ENCODE measurements at regions not wholly inside any gene's neighbourhood (a gene's known extent, or its start where the extent isn't known, plus 50 kb on each side); places are given as distances from the start of the nearest gene placed in this dataset.

DNA sequence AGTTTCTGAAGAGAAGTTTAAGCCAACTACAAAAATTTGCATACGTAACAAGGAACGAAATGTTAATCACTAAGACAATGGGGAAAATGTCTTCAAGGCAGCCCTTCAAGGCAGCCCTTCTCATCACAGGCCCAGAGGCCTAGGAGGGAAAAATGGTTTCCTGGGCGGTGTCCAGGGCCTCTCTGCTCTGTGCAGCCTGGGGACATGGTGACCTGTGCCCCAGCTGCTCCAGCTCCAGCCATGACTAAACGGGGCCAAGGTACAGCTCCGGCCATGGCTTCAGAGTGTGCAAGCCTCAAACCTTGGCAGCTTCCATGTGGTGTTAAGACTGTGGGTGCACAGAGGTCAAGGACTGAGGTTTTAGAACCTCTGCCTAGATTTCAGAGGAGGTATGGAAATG lies 325.1 kb downstream of the FRK start:
- no peak for FAIRE-seq
- H3K27me3 ChIP-seq (ENCODE audit: insufficient read depth, low read length), result no peaks in the 10 kb centered on the region
- H3K9ac ChIP-seq (ENCODE audit: low read length), result no peak overlapping the region
- Mint-ChIP-seq H3K4me3 (ENCODE audit: unreplicated experiment) (no peak overlapping the region), H3K36me3 (ENCODE audit: low read depth, unreplicated experiment) (no peaks in the 10 kb centered on the region), H3K9me3 (ENCODE audit: unreplicated experiment) (peaks cover 15% of the 10 kb centered on the region), H3K27me3 (ENCODE audit: low read depth, unreplicated experiment) (no peaks in the 10 kb centered on the region), H3K27ac (ENCODE audit: unreplicated experiment) (no peak overlapping the region), H3K4me1 (ENCODE audit: low read depth, unreplicated experiment) (no peaks in the 10 kb centered on the region)
- no peak for DNase-seq (ENCODE audit: low read depth)
- H3K9me3 ChIP-seq (ENCODE audit: insufficient read depth, low read depth, low read length), result peaks cover 7% of the 10 kb centered on the region
- TF ChIP-seq, protein P1, sequence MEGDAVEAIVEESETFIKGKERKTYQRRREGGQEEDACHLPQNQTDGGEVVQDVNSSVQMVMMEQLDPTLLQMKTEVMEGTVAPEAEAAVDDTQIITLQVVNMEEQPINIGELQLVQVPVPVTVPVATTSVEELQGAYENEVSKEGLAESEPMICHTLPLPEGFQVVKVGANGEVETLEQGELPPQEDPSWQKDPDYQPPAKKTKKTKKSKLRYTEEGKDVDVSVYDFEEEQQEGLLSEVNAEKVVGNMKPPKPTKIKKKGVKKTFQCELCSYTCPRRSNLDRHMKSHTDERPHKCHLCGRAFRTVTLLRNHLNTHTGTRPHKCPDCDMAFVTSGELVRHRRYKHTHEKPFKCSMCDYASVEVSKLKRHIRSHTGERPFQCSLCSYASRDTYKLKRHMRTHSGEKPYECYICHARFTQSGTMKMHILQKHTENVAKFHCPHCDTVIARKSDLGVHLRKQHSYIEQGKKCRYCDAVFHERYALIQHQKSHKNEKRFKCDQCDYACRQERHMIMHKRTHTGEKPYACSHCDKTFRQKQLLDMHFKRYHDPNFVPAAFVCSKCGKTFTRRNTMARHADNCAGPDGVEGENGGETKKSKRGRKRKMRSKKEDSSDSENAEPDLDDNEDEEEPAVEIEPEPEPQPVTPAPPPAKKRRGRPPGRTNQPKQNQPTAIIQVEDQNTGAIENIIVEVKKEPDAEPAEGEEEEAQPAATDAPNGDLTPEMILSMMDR (IDR thresholded peaks at IDR 0.05; ENCODE audit: insufficient read depth, low read depth, low read length), result no peak
- TF ChIP-seq EZH2 (IDR thresholded peaks at IDR 0.05; ENCODE audit: insufficient read depth, low read length), result no peak
- H3K4me1 ChIP-seq (ENCODE audit: insufficient read depth, low read length), result no peaks in the 10 kb centered on the region
- no peak overlapping the region for H3K4me3 ChIP-seq (ENCODE audit: insufficient read depth, low read depth, low read length)
- H4K20me1 ChIP-seq (ENCODE audit: insufficient read depth, low read length), result no peaks in the 10 kb centered on the region
- H3K79me2 ChIP-seq (ENCODE audit: insufficient read depth, low read length), result no peaks in the 10 kb centered on the region
- H2AFZ ChIP-seq (ENCODE audit: low read depth, low read length), result no peak overlapping the region
- no peak overlapping the region for H3K4me2 ChIP-seq (ENCODE audit: low read length)
- H3K36me3 ChIP-seq (ENCODE audit: insufficient read depth, low read length), result no peaks in the 10 kb centered on the region
- H3K27ac ChIP-seq (ENCODE audit: low read depth, low read length), result no peak overlapping the region

DNA sequence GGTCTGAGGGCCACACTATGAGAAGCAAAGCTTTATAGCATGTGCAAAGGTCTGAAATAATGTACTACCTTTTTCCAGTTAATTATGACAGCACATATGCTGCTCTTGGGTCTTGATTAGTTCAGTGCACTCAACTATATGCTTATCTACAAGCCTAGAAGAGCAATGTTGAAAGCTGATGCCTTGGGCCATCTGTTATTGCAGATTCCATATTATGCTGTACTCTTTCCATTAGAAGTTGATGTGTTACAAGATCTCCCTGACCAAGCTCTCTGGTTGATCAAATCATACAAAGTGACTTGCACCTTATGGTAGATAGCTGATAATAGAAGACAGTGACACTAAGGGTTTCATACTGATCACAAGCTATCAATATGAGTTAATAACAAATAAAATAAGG lies 327.3 kb downstream of the FRK start:
- Histone ChIP-seq H3K4me1 (ENCODE audit: insufficient read depth, low read length) (no peaks in the 10 kb centered on the region), H2AFZ (ENCODE audit: low read depth, low read length) (no peak overlapping the region), H3K36me3 (ENCODE audit: insufficient read depth, low read length) (no peaks in the 10 kb centered on the region), H3K4me2 (ENCODE audit: low read length) (no peak overlapping the region), H3K9me3 (ENCODE audit: insufficient read depth, low read depth, low read length) (peaks cover 7% of the 10 kb centered on the region), H3K79me2 (ENCODE audit: insufficient read depth, low read length) (no peaks in the 10 kb centered on the region), H3K4me3 (ENCODE audit: insufficient read depth, low read depth, low read length) (no peak overlapping the region), H3K27ac (ENCODE audit: low read depth, low read length) (no peak overlapping the region), H3K9ac (ENCODE audit: low read length) (no peak overlapping the region), H3K27me3 (ENCODE audit: insufficient read depth, low read length) (no peaks in the 10 kb centered on the region), H4K20me1 (ENCODE audit: insufficient read depth, low read length) (no peaks in the 10 kb centered on the region)
- Mint-ChIP-seq H3K36me3 (ENCODE audit: low read depth, unreplicated experiment) (no peaks in the 10 kb centered on the region), H3K4me3 (ENCODE audit: unreplicated experiment) (no peak overlapping the region), H3K27me3 (ENCODE audit: low read depth, unreplicated experiment) (no peaks in the 10 kb centered on the region), H3K4me1 (ENCODE audit: low read depth, unreplicated experiment) (peaks cover 6% of the 10 kb centered on the region), H3K27ac (ENCODE audit: unreplicated experiment) (no peak overlapping the region), H3K9me3 (ENCODE audit: unreplicated experiment) (peaks cover 15% of the 10 kb centered on the region)
- no peak for FAIRE-seq
- no peak for DNase-seq (ENCODE audit: low read depth)
- TF ChIP-seq EZH2 (IDR thresholded peaks at IDR 0.05; ENCODE audit: insufficient read depth, low read length), result no peak
- TF ChIP-seq, protein P1 (IDR thresholded peaks at IDR 0.05; ENCODE audit: insufficient read depth, low read depth, low read length), result no peak

DNA sequence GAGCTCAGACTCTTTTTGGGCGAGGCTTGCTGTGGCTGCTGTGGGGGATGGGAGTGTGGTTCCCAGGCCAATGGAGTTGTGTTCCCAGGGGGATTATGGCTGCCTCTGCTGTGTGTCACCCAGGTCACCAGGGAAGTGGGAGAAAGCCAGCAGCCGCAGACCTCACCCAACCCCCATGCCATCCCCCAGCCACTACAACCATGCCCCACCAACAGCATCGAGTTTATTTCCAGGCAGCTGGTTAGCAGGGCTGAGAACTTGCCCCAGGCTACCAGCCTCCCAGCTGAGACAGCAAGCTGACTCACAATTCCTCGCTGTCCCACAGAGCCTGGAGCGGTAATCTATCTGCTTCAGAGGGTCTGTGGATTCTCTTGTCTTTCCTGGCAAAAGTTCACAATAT lies 331.7 kb downstream of the FRK start:
- Mint-ChIP-seq H3K27me3 (ENCODE audit: low read depth, unreplicated experiment) (no peaks in the 10 kb centered on the region), H3K4me3 (ENCODE audit: unreplicated experiment) (no peak overlapping the region), H3K9me3 (ENCODE audit: unreplicated experiment) (no peaks in the 10 kb centered on the region), H3K36me3 (ENCODE audit: low read depth, unreplicated experiment) (no peaks in the 10 kb centered on the region), H3K4me1 (ENCODE audit: low read depth, unreplicated experiment) (peaks cover 6% of the 10 kb centered on the region), H3K27ac (ENCODE audit: unreplicated experiment) (no peak overlapping the region)
- no peaks in the 10 kb centered on the region for H3K9me3 ChIP-seq (ENCODE audit: insufficient read depth, low read depth, low read length)
- H3K4me3 ChIP-seq (ENCODE audit: insufficient read depth, low read depth, low read length), result no peak overlapping the region
- H3K27ac ChIP-seq (ENCODE audit: low read depth, low read length), result no peak overlapping the region
- H4K20me1 ChIP-seq (ENCODE audit: insufficient read depth, low read length), result no peaks in the 10 kb centered on the region
- H3K4me2 ChIP-seq (ENCODE audit: low read length), result no peak overlapping the region
- no peak for DNase-seq (ENCODE audit: low read depth)
- H3K36me3 ChIP-seq (ENCODE audit: insufficient read depth, low read length), result no peaks in the 10 kb centered on the region
- H3K79me2 ChIP-seq (ENCODE audit: insufficient read depth, low read length), result no peaks in the 10 kb centered on the region
- TF ChIP-seq, protein P1 (IDR thresholded peaks at IDR 0.05; ENCODE audit: insufficient read depth, low read depth, low read length), result no peak
- TF ChIP-seq EZH2 (IDR thresholded peaks at IDR 0.05; ENCODE audit: insufficient read depth, low read length), result no peak
- H3K9ac ChIP-seq (ENCODE audit: low read length), result no peak overlapping the region
- no peaks in the 10 kb centered on the region for H3K27me3 ChIP-seq (ENCODE audit: insufficient read depth, low read length)
- no peaks in the 10 kb centered on the region for H3K4me1 ChIP-seq (ENCODE audit: insufficient read depth, low read length)
- H2AFZ ChIP-seq (ENCODE audit: low read depth, low read length), result no peak overlapping the region
- no peak for FAIRE-seq

All from astrocyte (in vitro differentiated cells and primary cell).